ENCODE measurements at regions not wholly inside any gene's neighbourhood (a gene's known extent, or its start where the extent isn't known, plus 50 kb on each side); places are given as distances from the start of the nearest gene placed in this dataset.

- peak; percentile 76 for DNase-seq (ENCODE audit: low spot score)
These were observed 110.9 kb downstream of the HFE start for GRCh38 chr6:26197933-26198721.

- DNase-seq (ENCODE audit: low spot score), result no peak
These were observed 111.5 kb downstream of the HFE start for GRCh38 chr6:26198722-26199056.

GRCh38 chr6:26199057-26199772 is 112.0 kb downstream of the HFE start:
- peak; percentile 98 for DNase-seq (ENCODE audit: low spot score)

GRCh38 chr6:26199773-26200764 is 112.8 kb downstream of the HFE start:
- peak; percentile 69 for DNase-seq (ENCODE audit: low spot score)

- no peak for DNase-seq (ENCODE audit: low spot score)
These were observed 113.9 kb downstream of the HFE start for GRCh38 chr6:26200918-26201721.

DNA sequence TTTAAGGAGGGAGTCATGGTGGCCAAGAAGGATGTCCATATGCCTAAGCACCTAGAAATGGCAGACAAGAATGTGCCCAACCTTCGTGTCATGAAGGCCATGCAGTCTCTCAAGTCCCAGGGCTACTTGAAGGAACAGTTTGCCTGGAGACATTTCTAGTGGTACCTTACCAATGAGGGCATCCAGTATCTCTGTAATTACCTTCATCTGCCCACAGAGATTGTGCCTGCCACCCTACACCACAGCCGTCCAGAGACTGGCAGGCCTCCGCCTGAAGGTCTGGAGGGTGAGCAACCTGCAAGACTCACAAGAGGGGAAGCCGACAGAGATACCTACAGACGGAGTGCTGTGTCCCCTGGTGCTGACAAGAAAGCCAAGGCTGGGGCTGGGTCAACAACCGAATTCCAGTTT is 115.0 kb downstream of the HFE start:
- DNase-seq (ENCODE audit: low spot score), result no peak

GRCh38 chr6:26202811-26203583 is 115.8 kb downstream of the HFE start:
- no peak for DNase-seq (ENCODE audit: low spot score)

- DNase-seq (ENCODE audit: low spot score), result peak; percentile 99
These were observed 117.3 kb downstream of the HFE start for GRCh38 chr6:26204332-26205160.

DNA sequence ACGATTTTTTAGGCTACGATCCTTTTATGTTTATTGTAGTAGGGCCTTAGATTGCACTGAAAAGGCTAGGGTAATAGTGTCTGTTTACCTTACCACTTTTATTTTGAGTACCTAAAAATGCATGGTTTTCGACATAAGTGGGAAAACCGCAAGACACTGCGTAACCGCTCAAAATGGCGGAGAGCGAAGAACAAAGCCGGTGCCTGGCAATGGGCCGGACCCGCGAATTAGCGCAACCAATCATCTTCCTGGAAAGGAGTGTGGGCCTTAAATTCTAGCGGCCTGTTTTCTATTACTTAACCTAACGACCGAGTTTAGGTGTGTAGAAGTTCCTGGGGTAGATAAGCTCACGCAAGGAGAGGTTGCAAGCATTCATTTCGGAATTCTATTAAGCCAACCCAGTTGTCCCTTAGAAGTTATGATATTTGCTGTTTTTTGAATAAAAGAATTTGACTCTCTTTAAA is 118.0 kb downstream of the HFE start:
- peak; percentile 92 for DNase-seq (ENCODE audit: low spot score)

DNA sequence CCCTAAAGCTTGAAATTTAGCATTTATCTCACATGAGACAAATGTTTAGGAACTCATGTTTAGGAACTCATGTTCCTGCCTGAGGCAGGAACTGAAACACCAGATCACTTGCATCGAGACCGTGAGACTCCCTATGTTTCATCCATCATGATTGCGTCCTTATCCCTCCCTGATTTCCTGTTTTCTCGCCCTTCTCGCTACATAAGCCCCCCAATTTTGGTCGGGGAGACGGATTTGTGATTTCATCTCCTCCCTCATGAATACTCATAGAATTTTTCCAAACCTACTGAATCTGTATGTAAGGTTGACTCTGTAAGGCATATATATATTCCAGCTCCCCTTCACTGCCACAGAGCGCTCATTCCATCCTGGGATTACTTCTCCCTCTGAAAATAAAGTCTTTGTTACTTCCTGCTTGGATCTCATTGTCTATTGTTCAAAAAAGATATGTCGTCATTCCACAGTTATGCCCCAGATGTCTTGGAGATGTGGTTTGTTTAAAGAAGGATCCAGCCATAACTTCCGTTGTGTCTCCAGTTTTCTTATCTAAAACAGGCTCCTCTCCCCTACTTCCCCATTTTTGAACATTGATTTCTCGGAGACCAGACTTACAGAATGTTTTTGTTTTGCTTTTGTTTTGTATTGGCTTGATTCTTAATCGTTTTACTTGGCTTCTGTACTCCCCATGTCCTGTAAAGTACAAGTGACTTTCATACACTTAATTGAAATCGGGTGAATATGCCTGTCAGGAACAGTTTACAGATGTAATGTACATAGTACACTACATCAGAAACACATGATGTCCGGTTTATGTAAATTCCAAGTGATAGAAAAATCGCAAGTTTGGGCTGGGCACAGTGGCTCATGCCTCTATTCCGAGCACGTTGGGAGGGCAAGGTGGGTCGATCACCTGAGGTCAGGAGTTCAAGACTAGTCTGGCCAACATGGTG is 118.7 kb downstream of the HFE start:
- DNase-seq (ENCODE audit: low spot score), result peak; percentile 84

DNA sequence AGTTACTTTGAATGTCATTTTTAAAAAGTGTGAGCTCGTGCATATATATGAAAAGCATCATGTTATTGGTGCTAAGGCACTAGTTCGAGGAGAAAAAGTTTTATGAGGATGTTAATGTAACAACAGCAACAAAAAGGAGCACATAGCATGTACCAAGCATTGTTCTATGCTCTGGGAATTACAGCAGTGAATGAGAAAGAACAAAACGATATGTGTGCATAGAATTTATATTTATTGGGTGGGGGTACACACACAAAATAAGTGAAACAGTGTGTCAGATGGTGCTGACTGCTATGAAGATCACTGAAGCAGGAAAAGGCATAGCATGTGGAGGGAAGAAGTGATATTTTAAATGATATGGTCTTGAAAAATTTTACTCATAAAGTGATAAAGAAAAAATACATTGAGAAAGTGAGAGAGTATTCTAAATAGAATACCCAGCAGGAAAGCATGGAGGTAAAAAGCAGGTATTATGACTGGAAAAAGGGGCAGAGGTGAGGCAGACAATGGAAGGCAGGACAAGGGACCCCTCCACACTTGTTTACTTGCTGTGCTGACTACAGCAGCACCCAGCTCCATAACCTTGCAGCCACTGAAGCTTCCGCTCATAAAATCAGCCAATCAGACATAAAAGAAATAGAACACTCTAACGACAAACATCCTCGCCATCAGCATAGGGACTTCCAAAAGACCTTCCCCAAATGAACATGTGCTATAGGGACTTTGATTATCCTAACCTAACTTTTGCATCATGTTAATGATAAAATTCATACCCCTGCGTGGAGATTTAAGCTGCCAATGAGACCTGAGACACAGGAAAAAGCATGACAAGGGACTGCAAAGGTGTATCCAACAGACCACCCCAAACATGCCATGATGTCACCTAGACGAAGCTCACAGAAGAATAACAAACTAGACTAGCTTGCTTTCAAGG is 119.9 kb downstream of the HFE start:
- DNase-seq (ENCODE audit: low spot score), result no peak

- no peak for DNase-seq (ENCODE audit: low spot score)
These were observed 124.7 kb downstream of the HFE start for GRCh38 chr6:26211963-26212362.

- no peak for DNase-seq (ENCODE audit: low spot score)
These were observed 126.3 kb downstream of the HFE start for GRCh38 chr6:26213334-26214075.

DNA sequence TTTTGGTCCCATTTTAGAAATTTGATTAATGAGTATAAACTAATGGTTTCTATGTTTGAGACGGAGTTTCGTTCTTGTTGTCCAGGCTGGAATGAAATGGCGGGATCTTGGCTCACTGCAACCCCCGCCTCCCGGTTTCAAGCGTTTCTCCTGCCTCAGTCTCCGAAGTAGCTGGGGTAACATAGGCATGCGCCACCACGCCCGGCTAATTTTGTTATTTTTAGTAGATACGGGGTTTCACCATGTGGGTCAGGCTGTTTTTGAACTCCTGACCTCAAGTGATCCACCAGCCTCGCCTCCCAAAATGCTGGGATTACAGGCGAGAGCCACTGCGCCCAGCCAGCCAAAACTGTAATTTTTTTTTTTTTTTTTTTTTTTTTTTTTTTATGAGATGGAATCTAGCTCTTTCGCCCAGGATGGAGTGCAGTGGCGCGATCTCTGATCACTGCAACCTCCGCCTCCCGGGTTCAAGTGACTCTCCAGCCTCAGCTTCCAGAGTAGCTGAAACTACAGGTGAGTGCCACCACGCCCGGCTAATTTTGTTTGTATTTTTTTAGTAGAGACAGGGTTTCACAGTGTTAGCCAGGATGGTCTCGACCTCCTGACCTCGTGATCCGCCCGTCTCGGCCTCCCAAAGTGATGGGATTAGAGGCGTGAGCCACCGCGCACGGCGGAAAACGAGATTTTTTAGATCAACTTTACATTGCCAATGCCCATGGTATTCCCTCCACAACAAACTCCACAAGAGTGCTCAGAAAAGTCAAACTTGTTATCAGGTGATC is 127.8 kb downstream of the HFE start:
- DNase-seq (ENCODE audit: low spot score), result no peak

DNA sequence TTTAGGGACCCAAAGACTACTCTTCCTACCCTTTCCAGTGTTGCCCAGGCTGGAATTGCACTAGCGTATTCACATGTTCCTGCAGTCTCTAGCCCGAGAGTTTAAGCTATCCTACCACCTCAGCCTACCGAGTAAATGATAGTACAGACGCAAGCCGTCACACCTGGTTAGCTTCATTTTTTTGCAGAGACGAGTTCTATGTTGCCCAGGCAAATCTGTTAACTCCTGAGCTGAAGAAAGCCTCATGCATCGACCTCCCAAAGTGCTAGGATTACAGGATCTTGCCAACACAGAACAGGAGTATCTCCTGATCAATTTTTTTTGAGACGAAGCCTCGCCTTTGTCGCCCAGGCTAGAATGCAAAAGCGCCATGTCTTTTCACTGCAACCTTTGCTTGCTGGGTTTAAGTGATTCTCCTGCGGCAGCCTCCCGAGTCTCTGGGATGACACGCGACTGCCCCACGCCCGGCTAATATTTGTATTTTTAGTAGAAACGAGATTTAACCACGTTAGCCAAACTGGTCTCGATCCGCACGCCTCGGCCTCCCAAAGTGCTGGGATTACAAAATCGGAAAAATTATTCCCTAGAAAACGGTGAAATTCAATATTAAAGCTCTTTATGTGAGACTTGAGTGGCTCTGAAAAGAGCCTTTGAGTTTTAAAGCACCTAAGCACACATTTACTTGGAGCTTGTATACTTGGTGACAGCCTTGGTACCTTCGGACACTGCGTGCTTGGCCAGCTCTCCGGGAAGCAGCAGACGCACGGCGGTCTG is 128.5 kb downstream of the HFE start:
- DNase-seq (ENCODE audit: low spot score), result peak; percentile 49
